Loucy (cell line): ENCODE measurements at regions not wholly inside any gene's neighbourhood (a gene's known extent, or its start where the extent isn't known, plus 50 kb on each side); places are given as distances from the start of the nearest gene placed in this dataset.

Source experiments
- H2AFZ ChIP-seq: fragments of 200-600 bp; sonication (generic); 2 replicates; pipeline ENCODE4 v1.6.0; 2016; ENCODE audit warnings: antibody characterized with exemption, mild to moderate bottlenecking, low read length, moderate library complexity
- H3F3A ChIP-seq: fragments of 200-600 bp; 2 replicates; pipeline ENCODE4 v1.6.0; 2016; ENCODE audit warnings: antibody characterized with exemption, low read depth, mild to moderate bottlenecking
- H3K27me3 ChIP-seq: fragments of 200-600 bp; sonication (generic); 2 replicates; pipeline ENCODE4 v1.6.1; 2014; ENCODE audit warnings: low read length, mild to moderate bottlenecking; ENCODE audit not compliant: insufficient read depth, poor library complexity, severe bottlenecking
- H3K36me3 ChIP-seq: fragments of 200-600 bp; sonication (generic); 2 replicates; pipeline ENCODE4 v1.6.1; 2016; ENCODE audit warnings: low read length; ENCODE audit not compliant: insufficient read depth
- H3K4me1 ChIP-seq: fragments of 200-600 bp; sonication (generic); 2 replicates; pipeline ENCODE4 v1.5.1; 2014; ENCODE audit warnings: low read length, mild to moderate bottlenecking; ENCODE audit not compliant: insufficient read depth, poor library complexity, severe bottlenecking
- H3K4me2 ChIP-seq: fragments of 200-600 bp; sonication (generic); 2 replicates; pipeline ENCODE4 v1.6.0; 2014; ENCODE audit warnings: antibody characterized with exemption, low read length, low read depth, mild to moderate bottlenecking; ENCODE audit not compliant: poor library complexity, severe bottlenecking
- H3K4me3 ChIP-seq: fragments of 200-600 bp; sonication (generic); 2 replicates; pipeline ENCODE4 v1.5.1; 2014; ENCODE audit warnings: low read length, mild to moderate bottlenecking, mixed read lengths; ENCODE audit not compliant: poor library complexity, severe bottlenecking
- H3K79me2 ChIP-seq: fragments of 200-600 bp; sonication (generic); 2 replicates; pipeline ENCODE4 v1.6.1; 2014; ENCODE audit warnings: low read length; ENCODE audit not compliant: insufficient read depth
- H3K9ac ChIP-seq: fragments of 200-600 bp; sonication (generic); 2 replicates; pipeline ENCODE4 v1.6.0; 2014; ENCODE audit warnings: mild to moderate bottlenecking, low read depth, low read length, moderate library complexity; ENCODE audit not compliant: poor library complexity, severe bottlenecking
- H3K9me2 ChIP-seq: fragments of 200-600 bp; sonication (generic); replicated peaks from 2 replicates; pipeline ENCODE4 v1.6.1; 2016; ENCODE audit warnings: low read depth, low read length, mixed read lengths
- H3K9me3 ChIP-seq: fragments of 200-600 bp; sonication (generic); 2 replicates; pipeline ENCODE4 v1.6.1; 2014; ENCODE audit warnings: mild to moderate bottlenecking, antibody characterized with exemption, low read length, low read depth; ENCODE audit not compliant: insufficient read depth
- H4K20me1 ChIP-seq: fragments of 200-600 bp; sonication (generic); 2 replicates; pipeline ENCODE4 v1.6.0; 2014; ENCODE audit warnings: antibody characterized with exemption, low read length, mild to moderate bottlenecking; ENCODE audit not compliant: insufficient read depth, poor library complexity, severe bottlenecking
- EZH2phosphoT487 ChIP-seq: fragments of 200-600 bp; IDR thresholded peaks from 2 replicates; pipeline ENCODE4 v1.6.1; 2018; ENCODE audit warnings: antibody characterized with exemption, mild to moderate bottlenecking, moderate library complexity, borderline replicate concordance
- TF ChIP-seq, protein P1 (sequence below): fragments of 200-600 bp; sonication (generic); conservative IDR thresholded peaks from 2 replicates; pipeline ENCODE4 v1.5.1; 2014; ENCODE audit warnings: mild to moderate bottlenecking, antibody characterized with exemption, low read length

DNA sequence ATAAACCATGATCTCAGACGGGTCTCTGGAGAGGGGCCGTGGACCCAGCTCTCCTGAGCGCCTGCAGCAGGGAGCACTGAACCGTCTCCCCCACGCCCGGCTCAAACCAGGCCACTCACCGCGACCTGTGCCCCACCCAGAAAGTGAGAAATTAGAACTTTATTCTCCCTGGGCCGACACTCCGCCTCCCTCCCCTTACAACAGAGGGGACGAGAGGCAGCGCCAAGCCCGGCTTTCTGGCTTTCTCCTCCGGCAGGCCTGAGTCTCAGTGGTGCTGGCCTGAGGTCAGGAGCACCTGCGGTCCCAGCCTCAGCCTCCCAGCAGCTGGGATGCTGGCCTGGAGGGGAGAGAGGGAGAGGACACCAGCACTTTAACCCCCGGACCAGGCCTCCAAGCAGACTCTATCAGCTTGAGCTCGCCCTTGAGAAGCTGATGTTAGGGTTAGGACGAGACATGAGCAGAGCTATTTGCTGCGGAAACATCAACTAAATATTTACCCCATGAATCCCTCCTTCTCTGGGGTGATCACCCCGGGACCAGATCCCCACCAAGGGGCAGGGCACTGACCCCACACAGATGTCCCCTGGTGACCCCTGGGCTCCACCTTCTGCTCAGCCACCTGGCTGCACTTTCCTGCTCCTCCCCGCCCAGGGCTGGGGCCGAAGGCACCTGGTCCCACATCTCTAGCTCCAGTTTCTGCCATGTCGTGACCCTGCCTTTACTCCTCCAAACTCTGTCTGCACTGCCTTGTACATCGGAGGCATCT, 856.3 kb upstream of the SALL3 start:
- no peak overlapping the region for H3K4me3 ChIP-seq
- TF ChIP-seq EZH2phosphoT487 = no peak
- TF ChIP-seq, protein P1, sequence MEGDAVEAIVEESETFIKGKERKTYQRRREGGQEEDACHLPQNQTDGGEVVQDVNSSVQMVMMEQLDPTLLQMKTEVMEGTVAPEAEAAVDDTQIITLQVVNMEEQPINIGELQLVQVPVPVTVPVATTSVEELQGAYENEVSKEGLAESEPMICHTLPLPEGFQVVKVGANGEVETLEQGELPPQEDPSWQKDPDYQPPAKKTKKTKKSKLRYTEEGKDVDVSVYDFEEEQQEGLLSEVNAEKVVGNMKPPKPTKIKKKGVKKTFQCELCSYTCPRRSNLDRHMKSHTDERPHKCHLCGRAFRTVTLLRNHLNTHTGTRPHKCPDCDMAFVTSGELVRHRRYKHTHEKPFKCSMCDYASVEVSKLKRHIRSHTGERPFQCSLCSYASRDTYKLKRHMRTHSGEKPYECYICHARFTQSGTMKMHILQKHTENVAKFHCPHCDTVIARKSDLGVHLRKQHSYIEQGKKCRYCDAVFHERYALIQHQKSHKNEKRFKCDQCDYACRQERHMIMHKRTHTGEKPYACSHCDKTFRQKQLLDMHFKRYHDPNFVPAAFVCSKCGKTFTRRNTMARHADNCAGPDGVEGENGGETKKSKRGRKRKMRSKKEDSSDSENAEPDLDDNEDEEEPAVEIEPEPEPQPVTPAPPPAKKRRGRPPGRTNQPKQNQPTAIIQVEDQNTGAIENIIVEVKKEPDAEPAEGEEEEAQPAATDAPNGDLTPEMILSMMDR = no peak
- H3K9me3 ChIP-seq = peaks cover 17% of the 10 kb centered on the region
- H2AFZ ChIP-seq = no peak overlapping the region
- H3K4me2 ChIP-seq = no peak overlapping the region
- no peaks in the 10 kb centered on the region for H3K27me3 ChIP-seq
- no peaks in the 10 kb centered on the region for H4K20me1 ChIP-seq
- no peaks in the 10 kb centered on the region for H3K4me1 ChIP-seq
- H3K9me2 ChIP-seq = no peaks in the 10 kb centered on the region
- no peak overlapping the region for H3K9ac ChIP-seq
- no peaks in the 10 kb centered on the region for H3K79me2 ChIP-seq
- H3F3A ChIP-seq = no peaks in the 10 kb centered on the region
- no peaks in the 10 kb centered on the region for H3K36me3 ChIP-seq

- H3K79me2 ChIP-seq = no peaks in the 10 kb centered on the region
- no peaks in the 10 kb centered on the region for H3K9me2 ChIP-seq
- TF ChIP-seq, protein P1 = no peak
- TF ChIP-seq EZH2phosphoT487 = no peak
- H3K4me3 ChIP-seq = no peak overlapping the region
- H3K36me3 ChIP-seq = no peaks in the 10 kb centered on the region
- H3K27me3 ChIP-seq = no peaks in the 10 kb centered on the region
- no peak overlapping the region for H3K4me2 ChIP-seq
- peaks cover 17% of the 10 kb centered on the region for H3K9me3 ChIP-seq
- no peak overlapping the region for H3K9ac ChIP-seq
- no peaks in the 10 kb centered on the region for H3F3A ChIP-seq
- H4K20me1 ChIP-seq = no peaks in the 10 kb centered on the region
- no peak overlapping the region for H2AFZ ChIP-seq
- no peaks in the 10 kb centered on the region for H3K4me1 ChIP-seq
Measured at GRCh38 chr18:78123926-78124797, 855.5 kb upstream of the SALL3 start.

DNA sequence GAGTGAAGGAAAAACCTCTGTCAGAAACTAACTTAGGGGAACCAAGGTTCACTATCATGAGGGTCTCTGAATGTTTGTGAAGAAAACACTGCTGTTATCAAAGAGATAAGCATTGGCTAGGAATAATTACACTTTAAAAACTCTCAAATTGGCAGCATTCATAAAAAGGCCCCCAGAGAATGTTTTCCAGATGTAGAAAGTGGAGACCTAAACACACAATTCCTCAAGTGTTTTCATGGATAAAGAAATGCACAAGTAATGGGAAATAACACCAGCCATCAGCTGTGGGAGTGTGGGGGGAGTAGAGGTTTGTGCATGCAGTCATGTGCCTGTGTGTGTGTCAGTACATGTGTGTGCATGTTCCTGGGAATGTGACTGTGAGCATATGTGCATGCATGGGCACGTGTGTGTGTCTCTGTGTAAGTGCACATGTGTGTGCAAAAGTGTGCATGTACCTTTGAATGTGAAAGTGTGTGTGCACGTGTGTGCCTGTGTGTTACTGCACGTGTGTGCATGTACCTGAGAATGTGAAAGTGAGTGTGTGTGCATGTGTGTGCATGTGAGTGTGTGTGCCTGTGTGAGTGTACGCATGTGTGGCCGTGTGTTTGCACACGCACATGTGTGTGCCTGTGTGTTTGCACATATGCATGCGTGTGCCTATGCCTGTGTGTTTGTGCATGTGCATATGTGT, 854.3 kb upstream of the SALL3 start:
- Histone ChIP-seq H3F3A (no peaks in the 10 kb centered on the region), H4K20me1 (no peaks in the 10 kb centered on the region), H3K9ac (no peak overlapping the region), H3K4me1 (no peaks in the 10 kb centered on the region), H3K9me3 (peaks cover 18% of the 10 kb centered on the region), H3K4me3 (no peak overlapping the region), H2AFZ (no peak overlapping the region), H3K27me3 (no peaks in the 10 kb centered on the region), H3K9me2 (no peaks in the 10 kb centered on the region), H3K36me3 (no peaks in the 10 kb centered on the region), H3K4me2 (no peak overlapping the region), H3K79me2 (no peaks in the 10 kb centered on the region)
- no peak for TF ChIP-seq EZH2phosphoT487
- TF ChIP-seq, protein P1 = no peak
